GM12878 (cell line): ENCODE measurements at regions not wholly inside any gene's neighbourhood (a gene's known extent, or its start where the extent isn't known, plus 50 kb on each side); places are given as distances from the start of the nearest gene placed in this dataset.

Experiments
- BACH1 ChIP-seq: fragments of 450-650 bp; IDR thresholded peaks from 2 replicates; pipeline ENCODE4 v1.6.1; 2017; ENCODE audit warnings: mild to moderate bottlenecking, borderline replicate concordance
- BCLAF1 ChIP-seq: fragments of 450-650 bp; IDR thresholded peaks from 2 replicates; pipeline ENCODE4 v1.6.1; 2017; ENCODE audit warnings: antibody characterized with exemption, mild to moderate bottlenecking, moderate library complexity
- BRCA1 ChIP-seq: IDR thresholded peaks from 2 replicates; pipeline ENCODE4 v1.6.1; 2011; ENCODE audit warnings: low read depth, low read length, improper control_type of control experiment
- EZH2 ChIP-seq: IDR thresholded peaks from 2 replicates; pipeline ENCODE4 v1.6.1; 2012; ENCODE audit warnings: low read depth, mild to moderate bottlenecking, control low read depth, inconsistent platforms, low read length, borderline replicate concordance; ENCODE audit not compliant: control insufficient read depth
- FOXK2 ChIP-seq: fragments of 450-650 bp; IDR thresholded peaks from 2 replicates; pipeline ENCODE4 v1.6.1; 2017; ENCODE audit warnings: mild to moderate bottlenecking, moderate library complexity
- GATAD2B ChIP-seq: fragments of 450-650 bp; conservative IDR thresholded peaks from 2 replicates; pipeline ENCODE4 v1.6.1; 2017; ENCODE audit warnings: low read depth, mild to moderate bottlenecking, moderate library complexity
- IRF3 ChIP-seq: fragments of 450-650 bp; IDR thresholded peaks from 2 replicates; pipeline ENCODE4 v1.6.1; 2014; ENCODE audit warnings: mild to moderate bottlenecking
- MTA2 ChIP-seq: fragments of 450-650 bp; IDR thresholded peaks from 2 replicates; pipeline ENCODE4 v1.6.1; 2016; ENCODE audit warnings: low read depth, mild to moderate bottlenecking, moderate library complexity
- NBN ChIP-seq: fragments of 450-650 bp; IDR thresholded peaks from 2 replicates; pipeline ENCODE4 v1.6.1; 2016
- NFYA ChIP-seq: IDR thresholded peaks from 2 replicates; pipeline ENCODE4 v1.6.1; 2011; ENCODE audit warnings: low read depth, mild to moderate bottlenecking, low read length, improper control_type of control experiment, borderline replicate concordance
- NR2F1 ChIP-seq: fragments of 450-650 bp; conservative IDR thresholded peaks from 2 replicates; pipeline ENCODE4 v1.6.1; 2017; ENCODE audit warnings: mild to moderate bottlenecking
- SIX5 ChIP-seq: IDR thresholded peaks from 2 replicates; pipeline ENCODE4 v1.6.1; 2011; ENCODE audit warnings: mild to moderate bottlenecking, low read depth, low read length, moderate library complexity; ENCODE audit not compliant: severe bottlenecking
- SMARCA5 ChIP-seq: fragments of 450-650 bp; IDR thresholded peaks from 2 replicates; pipeline ENCODE4 v1.6.1; 2017; ENCODE audit warnings: mild to moderate bottlenecking
- USF2 ChIP-seq: IDR thresholded peaks from 2 replicates; pipeline ENCODE4 v1.6.1; 2011; ENCODE audit warnings: low read depth, low read length, improper control_type of control experiment, borderline replicate concordance
- YBX1 ChIP-seq: fragments of 450-650 bp; IDR thresholded peaks from 2 replicates; pipeline ENCODE4 v1.6.1; 2016; ENCODE audit warnings: antibody characterized with exemption
- ZNF622 ChIP-seq: fragments of 450-650 bp; IDR thresholded peaks from 2 replicates; pipeline ENCODE4 v1.6.1; 2017; ENCODE audit warnings: mild to moderate bottlenecking, inconsistent platforms

GRCh38 chr2:150167711-150168110, 319.8 kb downstream of the RND3 start (continued):
- TF ChIP-seq ZNF622: no peak
- TF ChIP-seq BRCA1: no peak
- TF ChIP-seq BCLAF1: no peak
- no peak for TF ChIP-seq SMARCA5
- no peak for TF ChIP-seq EZH2
- TF ChIP-seq NR2F1: 0 out of 2 replicates have a peak, but pooled peaks have one; percentile 26
- peak; percentile 61 for TF ChIP-seq MTA2
- TF ChIP-seq NBN: no peak
- TF ChIP-seq BACH1: no peak
- no peak for TF ChIP-seq IRF3
- no peak for TF ChIP-seq GATAD2B
- no peak for TF ChIP-seq YBX1
- TF ChIP-seq USF2: no peak
- TF ChIP-seq NFYA: no peak
- TF ChIP-seq FOXK2: no peak
- no peak for TF ChIP-seq SIX5
